ENCODE measurements at regions not wholly inside any gene's neighbourhood (a gene's known extent, or its start where the extent isn't known, plus 50 kb on each side); places are given as distances from the start of the nearest gene placed in this dataset.

DNA sequence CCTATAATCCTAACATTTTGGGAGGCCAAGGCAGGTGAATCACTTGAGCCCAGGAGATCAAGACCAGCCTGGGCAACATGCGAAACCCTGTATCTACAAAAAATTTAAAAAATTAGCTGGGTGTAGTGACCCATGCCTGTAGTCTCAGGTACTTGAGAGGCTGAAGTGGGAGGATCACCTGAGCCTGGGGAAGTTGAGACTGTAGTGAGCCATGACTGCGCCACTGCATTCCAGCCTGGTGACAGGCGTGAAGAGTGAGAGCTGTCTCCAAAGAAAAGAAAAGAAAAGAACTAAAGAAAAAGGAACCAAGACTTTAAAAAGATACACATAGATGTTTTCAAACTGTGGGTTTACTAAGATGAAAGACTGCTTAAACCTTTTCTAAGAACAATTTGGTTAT, 129.0 kb downstream of the SPCS3 start:
- no peak for TF ChIP-seq POLR2AphosphoS5 (IDR thresholded peaks at IDR 0.05; ENCODE audit: low read depth, low read length)
- no peak for TF ChIP-seq TAF1 (IDR thresholded peaks at IDR 0.05; ENCODE audit: borderline replicate concordance, low read depth, low read length)
- TF ChIP-seq POLR2A (IDR thresholded peaks at IDR 0.05; ENCODE audit: low read depth, low read length): no peak
